ENCODE measurements at regions not wholly inside any gene's neighbourhood (a gene's known extent, or its start where the extent isn't known, plus 50 kb on each side); places are given as distances from the start of the nearest gene placed in this dataset.

- TF ChIP-seq, protein P1, sequence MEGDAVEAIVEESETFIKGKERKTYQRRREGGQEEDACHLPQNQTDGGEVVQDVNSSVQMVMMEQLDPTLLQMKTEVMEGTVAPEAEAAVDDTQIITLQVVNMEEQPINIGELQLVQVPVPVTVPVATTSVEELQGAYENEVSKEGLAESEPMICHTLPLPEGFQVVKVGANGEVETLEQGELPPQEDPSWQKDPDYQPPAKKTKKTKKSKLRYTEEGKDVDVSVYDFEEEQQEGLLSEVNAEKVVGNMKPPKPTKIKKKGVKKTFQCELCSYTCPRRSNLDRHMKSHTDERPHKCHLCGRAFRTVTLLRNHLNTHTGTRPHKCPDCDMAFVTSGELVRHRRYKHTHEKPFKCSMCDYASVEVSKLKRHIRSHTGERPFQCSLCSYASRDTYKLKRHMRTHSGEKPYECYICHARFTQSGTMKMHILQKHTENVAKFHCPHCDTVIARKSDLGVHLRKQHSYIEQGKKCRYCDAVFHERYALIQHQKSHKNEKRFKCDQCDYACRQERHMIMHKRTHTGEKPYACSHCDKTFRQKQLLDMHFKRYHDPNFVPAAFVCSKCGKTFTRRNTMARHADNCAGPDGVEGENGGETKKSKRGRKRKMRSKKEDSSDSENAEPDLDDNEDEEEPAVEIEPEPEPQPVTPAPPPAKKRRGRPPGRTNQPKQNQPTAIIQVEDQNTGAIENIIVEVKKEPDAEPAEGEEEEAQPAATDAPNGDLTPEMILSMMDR (IDR thresholded peaks at IDR 0.05; ENCODE audit: low read length): no peak
- no peak for TF ChIP-seq EZH2 (IDR thresholded peaks at IDR 0.05; ENCODE audit: borderline replicate concordance, low read length)
Measured at GRCh38 chr2:3079959-3080948, 297.4 kb downstream of the EIPR1 start.
